Ishikawa (cell line): ENCODE measurements at regions not wholly inside any gene's neighbourhood (a gene's known extent, or its start where the extent isn't known, plus 50 kb on each side); places are given as distances from the start of the nearest gene placed in this dataset.

Source experiments
- CEBPB ChIP-seq: IDR thresholded peaks from 2 replicates; pipeline ENCODE4 v1.6.1; 2012
- CREB1 ChIP-seq: IDR thresholded peaks from 2 replicates; pipeline ENCODE4 v1.6.1; 2012; ENCODE audit warnings: low read depth
- EGR1 ChIP-seq: IDR thresholded peaks from 2 replicates; pipeline ENCODE4 v1.6.1; 2012
- EP300 ChIP-seq: IDR thresholded peaks from 2 replicates; pipeline ENCODE4 v1.6.1; 2012; ENCODE audit warnings: borderline replicate concordance
- FOXM1 ChIP-seq: IDR thresholded peaks from 2 replicates; pipeline ENCODE4 v1.6.1; 2012; ENCODE audit warnings: low read depth, borderline replicate concordance
- NFIC ChIP-seq: IDR thresholded peaks from 2 replicates; pipeline ENCODE4 v1.6.1; 2012
- RAD21 ChIP-seq: IDR thresholded peaks from 2 replicates; pipeline ENCODE4 v1.6.1; 2012; ENCODE audit warnings: low read depth
- TAF1 ChIP-seq: IDR thresholded peaks from 2 replicates; pipeline ENCODE4 v1.6.1; 2012; ENCODE audit warnings: low read depth, mild to moderate bottlenecking
- TCF12 ChIP-seq: IDR thresholded peaks from 2 replicates; pipeline ENCODE4 v1.6.1; 2012; ENCODE audit warnings: low read depth
- TEAD4 ChIP-seq: IDR thresholded peaks from 2 replicates; pipeline ENCODE4 v1.6.1; 2012
- YY1 ChIP-seq: IDR thresholded peaks from 2 replicates; pipeline ENCODE4 v1.6.1; 2012; ENCODE audit warnings: low read depth
- ZBTB7A ChIP-seq: IDR thresholded peaks from 2 replicates; pipeline ENCODE4 v1.6.1; 2012; ENCODE audit warnings: low read depth
- TF ChIP-seq, protein P1 (sequence below): IDR thresholded peaks from 2 replicates; pipeline ENCODE4 v1.6.1; 2012
- TF ChIP-seq, protein P2 (sequence below): IDR thresholded peaks from 2 replicates; pipeline ENCODE4 v1.6.1; 2012
- TF ChIP-seq, protein P3 (sequence below): IDR thresholded peaks from 2 replicates; pipeline ENCODE4 v1.6.1; 2012; ENCODE audit warnings: low read depth, mild to moderate bottlenecking

DNA sequence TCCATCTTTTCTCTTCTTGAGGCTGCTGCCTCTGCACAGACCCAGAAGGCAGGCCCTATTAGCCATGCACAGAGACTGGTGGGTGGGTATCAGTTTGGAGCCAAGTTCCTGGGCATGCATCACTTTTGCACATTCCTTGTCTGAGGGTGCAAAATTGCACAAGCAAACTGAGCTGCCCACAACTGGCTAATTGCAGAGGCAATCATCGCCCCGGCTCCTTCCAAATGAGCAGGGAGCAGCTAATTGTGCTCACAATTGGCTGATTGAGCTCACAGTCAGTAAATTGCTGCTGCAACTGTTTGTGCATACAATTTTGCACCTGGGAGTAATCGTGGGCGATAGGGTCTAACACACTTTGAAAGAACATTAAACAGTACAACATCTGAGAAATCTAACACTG is 511.4 kb downstream of the DHX35 start:
- TF ChIP-seq RAD21 (no peak), FOXM1 (no peak), NFIC (no peak), TCF12 (no peak), CREB1 (no peak)
- TF ChIP-seq, protein P1, sequence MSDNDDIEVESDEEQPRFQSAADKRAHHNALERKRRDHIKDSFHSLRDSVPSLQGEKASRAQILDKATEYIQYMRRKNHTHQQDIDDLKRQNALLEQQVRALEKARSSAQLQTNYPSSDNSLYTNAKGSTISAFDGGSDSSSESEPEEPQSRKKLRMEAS = no peak

DNA sequence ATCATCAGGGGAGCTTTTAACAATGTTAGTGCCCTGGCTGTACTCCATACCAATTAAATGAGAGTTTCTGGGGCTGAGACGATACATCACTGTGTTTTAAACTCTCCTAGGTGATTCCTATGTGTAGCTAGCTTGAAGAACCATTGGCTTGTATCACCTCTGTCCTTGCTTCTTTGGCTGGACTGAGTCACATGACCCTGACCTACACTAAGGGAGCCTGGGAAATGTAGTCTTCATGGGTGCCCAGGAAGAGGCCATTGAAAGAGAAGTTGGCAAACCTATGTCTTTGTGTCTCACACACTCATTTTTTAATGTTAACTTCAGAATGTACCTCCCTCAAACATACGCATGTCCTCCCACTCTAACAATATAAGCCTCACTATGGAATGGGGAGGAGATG is 506.6 kb downstream of the DHX35 start:
- TF ChIP-seq, protein P2, sequence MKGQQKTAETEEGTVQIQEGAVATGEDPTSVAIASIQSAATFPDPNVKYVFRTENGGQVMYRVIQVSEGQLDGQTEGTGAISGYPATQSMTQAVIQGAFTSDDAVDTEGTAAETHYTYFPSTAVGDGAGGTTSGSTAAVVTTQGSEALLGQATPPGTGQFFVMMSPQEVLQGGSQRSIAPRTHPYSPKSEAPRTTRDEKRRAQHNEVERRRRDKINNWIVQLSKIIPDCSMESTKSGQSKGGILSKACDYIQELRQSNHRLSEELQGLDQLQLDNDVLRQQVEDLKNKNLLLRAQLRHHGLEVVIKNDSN = peak; percentile 59; the same call in 1 of the 2 replicates
- no peak for TF ChIP-seq CREB1

DNA sequence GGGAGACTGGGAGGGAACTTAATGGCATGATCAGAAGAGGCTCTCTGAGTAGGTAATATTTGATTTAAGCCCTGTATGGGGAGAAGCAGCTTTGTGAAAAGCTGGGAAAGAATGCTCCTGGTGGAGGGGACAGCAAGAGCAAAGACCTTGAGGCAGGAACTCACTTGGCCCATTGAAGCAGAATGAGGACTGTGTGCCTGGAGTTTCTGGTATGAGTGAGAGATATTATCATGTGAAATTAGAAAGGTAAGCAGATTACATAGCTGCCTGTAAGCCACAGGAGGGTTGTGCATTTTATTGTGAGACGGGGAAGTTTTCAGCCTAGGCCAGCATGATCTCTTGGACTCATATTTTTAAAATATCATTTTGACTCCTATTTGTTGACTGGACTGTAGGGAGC is 502.1 kb downstream of the DHX35 start:
- TF ChIP-seq CEBPB = no peak
- no peak for TF ChIP-seq FOXM1
- TF ChIP-seq YY1 = no peak
- TF ChIP-seq RAD21 = no peak
- TF ChIP-seq EGR1 = no peak
- TF ChIP-seq, protein P1 = no peak
- no peak for TF ChIP-seq TAF1
- TF ChIP-seq, protein P3, sequence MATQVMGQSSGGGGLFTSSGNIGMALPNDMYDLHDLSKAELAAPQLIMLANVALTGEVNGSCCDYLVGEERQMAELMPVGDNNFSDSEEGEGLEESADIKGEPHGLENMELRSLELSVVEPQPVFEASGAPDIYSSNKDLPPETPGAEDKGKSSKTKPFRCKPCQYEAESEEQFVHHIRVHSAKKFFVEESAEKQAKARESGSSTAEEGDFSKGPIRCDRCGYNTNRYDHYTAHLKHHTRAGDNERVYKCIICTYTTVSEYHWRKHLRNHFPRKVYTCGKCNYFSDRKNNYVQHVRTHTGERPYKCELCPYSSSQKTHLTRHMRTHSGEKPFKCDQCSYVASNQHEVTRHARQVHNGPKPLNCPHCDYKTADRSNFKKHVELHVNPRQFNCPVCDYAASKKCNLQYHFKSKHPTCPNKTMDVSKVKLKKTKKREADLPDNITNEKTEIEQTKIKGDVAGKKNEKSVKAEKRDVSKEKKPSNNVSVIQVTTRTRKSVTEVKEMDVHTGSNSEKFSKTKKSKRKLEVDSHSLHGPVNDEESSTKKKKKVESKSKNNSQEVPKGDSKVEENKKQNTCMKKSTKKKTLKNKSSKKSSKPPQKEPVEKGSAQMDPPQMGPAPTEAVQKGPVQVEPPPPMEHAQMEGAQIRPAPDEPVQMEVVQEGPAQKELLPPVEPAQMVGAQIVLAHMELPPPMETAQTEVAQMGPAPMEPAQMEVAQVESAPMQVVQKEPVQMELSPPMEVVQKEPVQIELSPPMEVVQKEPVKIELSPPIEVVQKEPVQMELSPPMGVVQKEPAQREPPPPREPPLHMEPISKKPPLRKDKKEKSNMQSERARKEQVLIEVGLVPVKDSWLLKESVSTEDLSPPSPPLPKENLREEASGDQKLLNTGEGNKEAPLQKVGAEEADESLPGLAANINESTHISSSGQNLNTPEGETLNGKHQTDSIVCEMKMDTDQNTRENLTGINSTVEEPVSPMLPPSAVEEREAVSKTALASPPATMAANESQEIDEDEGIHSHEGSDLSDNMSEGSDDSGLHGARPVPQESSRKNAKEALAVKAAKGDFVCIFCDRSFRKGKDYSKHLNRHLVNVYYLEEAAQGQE = no peak
- no peak for TF ChIP-seq NFIC
- TF ChIP-seq, protein P2 = no peak
- TF ChIP-seq TCF12 = no peak
- TF ChIP-seq EP300 = no peak

DNA sequence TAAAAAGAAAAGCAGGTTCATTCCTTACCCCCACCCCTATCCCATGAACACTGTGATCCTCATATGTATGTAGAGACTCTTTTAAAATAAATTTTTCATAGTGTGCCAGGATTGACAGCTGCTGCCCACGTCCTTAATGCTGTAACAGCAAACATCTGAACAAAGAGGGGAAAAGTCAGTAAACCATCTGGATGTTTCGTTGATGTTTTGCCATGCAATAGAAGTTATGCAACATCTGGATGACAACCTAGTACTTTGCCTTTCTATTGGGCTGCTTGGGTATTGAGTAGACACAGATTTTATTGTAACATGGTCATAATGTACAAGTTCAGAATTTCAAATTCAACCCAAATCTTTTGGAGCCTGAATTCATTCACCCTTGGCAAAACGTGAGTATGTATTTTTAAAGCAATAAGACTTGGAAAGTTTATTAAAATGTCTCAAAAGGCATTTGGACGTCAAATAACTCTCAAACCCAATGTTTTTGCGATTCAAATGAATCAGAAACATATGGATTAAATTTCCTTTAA is 500.3 kb downstream of the DHX35 start:
- TF ChIP-seq ZBTB7A = no peak
- TF ChIP-seq TCF12 = no peak
- no peak for TF ChIP-seq EGR1
- TF ChIP-seq RAD21 = no peak
- no peak for TF ChIP-seq EP300
- TF ChIP-seq, protein P3 = no peak
- TF ChIP-seq, protein P1 = no peak
- no peak for TF ChIP-seq TEAD4

DNA sequence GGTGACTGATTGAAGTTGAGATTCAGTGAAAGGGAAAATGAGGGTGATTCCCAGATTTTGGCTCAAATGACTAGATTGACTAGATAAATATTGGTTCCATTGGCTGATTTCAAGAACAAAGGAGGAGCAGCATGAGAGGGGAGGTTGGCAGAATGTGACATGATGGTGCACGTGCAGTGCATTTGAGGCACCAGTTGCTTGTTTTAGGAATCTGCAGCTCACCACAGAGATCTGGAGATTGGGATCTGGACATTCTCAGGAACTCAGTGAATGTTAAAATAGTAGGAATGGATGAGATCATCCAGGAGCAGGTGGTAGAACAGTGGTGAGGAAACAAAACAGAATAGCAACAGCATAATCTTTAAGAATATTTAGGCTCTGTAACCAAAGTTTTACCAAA is 496.3 kb downstream of the DHX35 start:
- TF ChIP-seq FOXM1 = no peak
- TF ChIP-seq, protein P2 = no peak
- no peak for TF ChIP-seq CEBPB

DNA sequence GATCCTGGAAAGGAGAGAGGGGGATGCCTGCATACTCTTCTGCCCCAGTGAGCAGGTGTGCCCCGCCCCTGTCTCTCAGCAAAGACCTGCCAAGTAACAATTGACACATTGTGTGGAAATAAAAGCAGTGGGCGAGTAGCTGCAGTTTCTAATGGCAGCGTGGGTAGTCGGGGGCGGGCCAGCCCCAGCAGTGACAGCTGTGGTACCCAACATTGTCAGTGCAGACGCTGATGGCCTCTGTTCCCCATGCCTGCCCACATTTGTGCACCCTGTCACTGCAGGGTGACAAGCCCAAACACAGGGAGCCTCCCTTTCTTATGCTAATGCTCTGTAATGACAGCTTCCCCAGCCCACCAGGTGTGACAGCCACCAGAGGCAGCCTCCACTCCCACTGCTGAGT is 491.7 kb downstream of the DHX35 start:
- TF ChIP-seq TCF12 = no peak
- TF ChIP-seq, protein P3 = no peak
- no peak for TF ChIP-seq CREB1
- no peak for TF ChIP-seq YY1
- TF ChIP-seq TAF1 = no peak
- TF ChIP-seq NFIC = no peak
- no peak for TF ChIP-seq FOXM1
- TF ChIP-seq, protein P1 = no peak
- TF ChIP-seq, protein P2 = no peak
